Uterus (tissue), 3 donors: ENCODE measurements at regions not wholly inside any gene's neighbourhood (a gene's known extent, or its start where the extent isn't known, plus 50 kb on each side); places are given as distances from the start of the nearest gene placed in this dataset.

Experiments
- DNase-seq, 2 donors: peaks; one replicate each; pipeline ENCODE4 v3.0.0-alpha.2; 2019 to 2020
- H3K27ac ChIP-seq, 2 donors: fragments of 200-600 bp; sonication (generic); 1 replicate in 1 of 2; 2 replicates in 1 of 2; pipeline ENCODE4 v1.5.1; 2016 to 2018
- H3K27me3 ChIP-seq, 2 donors: fragments of 200-600 bp; sonication (generic); one replicate each; pipeline ENCODE4 v1.5.1; 2018 to 2019; ENCODE audit warnings: control low read depth in 1 of 2
- H3K36me3 ChIP-seq, 2 donors: fragments of 200-600 bp; sonication (generic); one replicate each; pipeline ENCODE4 v1.5.1; 2019; ENCODE audit warnings: control low read depth in 1 of 2
- H3K4me1 ChIP-seq, 2 donors: fragments of 200-600 bp; sonication (generic); one replicate each; pipeline ENCODE4 v1.5.1; 2018 to 2019; ENCODE audit warnings: control low read depth in 1 of 2
- H3K4me3 ChIP-seq, 2 donors: fragments of 200-600 bp; sonication (generic); 1 replicate in 1 of 2; 2 replicates in 1 of 2; pipeline ENCODE4 v1.5.1; 2018 to 2019; ENCODE audit warnings: mild to moderate bottlenecking in 1 of 2
- H3K9me3 ChIP-seq, 2 donors: fragments of 200-600 bp; sonication (generic); one replicate each; pipeline ENCODE4 v1.5.1; 2019; ENCODE audit warnings: control low read depth in 1 of 2
- POLR2A ChIP-seq, 2 donors: fragments of 450-650 bp; IDR thresholded peaks; one replicate each; pipeline ENCODE4 v1.6.1; 2016; ENCODE audit warnings: antibody characterized with exemption in 2 of 2, mild to moderate bottlenecking in 1 of 2, moderate library complexity in 1 of 2
- intact Hi-C: fragments of 100-400 bp; cut with DNase I; formaldehyde crosslinking; loops from one replicate; pipeline ENCODE4 v1.15.1; 2023; ENCODE audit warnings: low total_unique reads
- TF ChIP-seq, protein P1 (sequence below), 4 experiments: fragments of 200-600 bp in 2 of 4; fragments of 450-650 bp in 2 of 4; sonication (generic) in 2 of 4; IDR thresholded peaks; one replicate each; pipeline ENCODE4 v1.5.1; 2016 to 2019; ENCODE audit warnings: antibody characterized with exemption in 4 of 4, mild to moderate bottlenecking in 2 of 4, moderate library complexity in 1 of 4
- donor health status: DM: yes; HTN: yes; CAD: no.

DNA sequence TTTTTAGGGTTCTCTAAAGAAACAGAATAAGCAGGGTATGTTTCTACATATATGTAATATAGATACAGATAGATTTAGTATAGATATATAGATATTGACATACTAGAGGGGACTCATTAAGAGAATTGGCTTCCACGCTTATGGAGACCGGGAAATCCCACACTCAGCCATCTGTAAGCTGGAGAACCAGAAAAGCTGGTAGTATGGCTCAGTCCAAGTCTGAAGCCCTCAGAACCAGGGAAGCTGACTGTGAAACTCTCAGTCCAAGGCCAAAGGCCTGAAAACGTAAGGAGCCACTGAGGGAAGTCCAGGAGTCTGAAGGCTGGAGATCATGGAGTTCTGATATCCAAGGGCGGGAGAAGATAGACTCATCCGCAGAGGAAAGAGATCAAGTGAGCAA, 441.3 kb upstream of the CDH20 start:
- H3K36me3 ChIP-seq = no peaks in the 10 kb centered on the region
- intact Hi-C loops = no loop called here

DNA sequence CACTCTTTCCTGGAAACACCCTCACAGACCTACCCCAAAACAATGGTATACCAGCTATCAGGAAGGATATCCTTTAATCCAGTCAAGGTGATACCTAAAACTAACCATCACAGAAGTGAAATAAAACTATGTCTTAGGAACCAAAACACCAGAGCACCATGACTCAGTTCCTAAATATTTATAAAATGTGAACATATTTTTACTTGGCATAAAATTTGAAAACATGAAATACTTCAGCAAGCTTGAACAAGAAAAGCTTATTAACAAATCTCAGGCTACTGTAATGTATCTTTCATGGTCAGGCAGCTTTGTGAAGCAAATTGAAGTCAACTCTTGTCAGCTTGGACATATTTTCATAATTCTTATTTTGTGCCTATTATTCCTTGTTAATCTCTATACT, 440.8 kb upstream of the CDH20 start:
- DNase-seq = no peak
- intact Hi-C loops = no loop called here
- Histone ChIP-seq H3K9me3 (no peaks in the 10 kb centered on the region), H3K4me1 (no peaks in the 10 kb centered on the region), H3K27ac (no peak overlapping the region), H3K4me3 (no peak overlapping the region), H3K27me3 (no peaks in the 10 kb centered on the region), H3K36me3 (no peaks in the 10 kb centered on the region)
- TF ChIP-seq POLR2A (IDR thresholded peaks at IDR 0.05) = no peak
- TF ChIP-seq, protein P1, sequence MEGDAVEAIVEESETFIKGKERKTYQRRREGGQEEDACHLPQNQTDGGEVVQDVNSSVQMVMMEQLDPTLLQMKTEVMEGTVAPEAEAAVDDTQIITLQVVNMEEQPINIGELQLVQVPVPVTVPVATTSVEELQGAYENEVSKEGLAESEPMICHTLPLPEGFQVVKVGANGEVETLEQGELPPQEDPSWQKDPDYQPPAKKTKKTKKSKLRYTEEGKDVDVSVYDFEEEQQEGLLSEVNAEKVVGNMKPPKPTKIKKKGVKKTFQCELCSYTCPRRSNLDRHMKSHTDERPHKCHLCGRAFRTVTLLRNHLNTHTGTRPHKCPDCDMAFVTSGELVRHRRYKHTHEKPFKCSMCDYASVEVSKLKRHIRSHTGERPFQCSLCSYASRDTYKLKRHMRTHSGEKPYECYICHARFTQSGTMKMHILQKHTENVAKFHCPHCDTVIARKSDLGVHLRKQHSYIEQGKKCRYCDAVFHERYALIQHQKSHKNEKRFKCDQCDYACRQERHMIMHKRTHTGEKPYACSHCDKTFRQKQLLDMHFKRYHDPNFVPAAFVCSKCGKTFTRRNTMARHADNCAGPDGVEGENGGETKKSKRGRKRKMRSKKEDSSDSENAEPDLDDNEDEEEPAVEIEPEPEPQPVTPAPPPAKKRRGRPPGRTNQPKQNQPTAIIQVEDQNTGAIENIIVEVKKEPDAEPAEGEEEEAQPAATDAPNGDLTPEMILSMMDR (IDR thresholded peaks at IDR 0.05) = no peak

More for the DNA sequence above, 441.3 kb upstream of the CDH20 start:
- Histone ChIP-seq H3K27me3 (no peaks in the 10 kb centered on the region), H3K9me3 (no peaks in the 10 kb centered on the region), H3K4me3 (no peak overlapping the region), H3K4me1 (no peaks in the 10 kb centered on the region), H3K27ac (no peak overlapping the region)
- no peak for DNase-seq
- TF ChIP-seq POLR2A (IDR thresholded peaks at IDR 0.05) = no peak
- TF ChIP-seq, protein P1 (IDR thresholded peaks at IDR 0.05) = no peak

DNA sequence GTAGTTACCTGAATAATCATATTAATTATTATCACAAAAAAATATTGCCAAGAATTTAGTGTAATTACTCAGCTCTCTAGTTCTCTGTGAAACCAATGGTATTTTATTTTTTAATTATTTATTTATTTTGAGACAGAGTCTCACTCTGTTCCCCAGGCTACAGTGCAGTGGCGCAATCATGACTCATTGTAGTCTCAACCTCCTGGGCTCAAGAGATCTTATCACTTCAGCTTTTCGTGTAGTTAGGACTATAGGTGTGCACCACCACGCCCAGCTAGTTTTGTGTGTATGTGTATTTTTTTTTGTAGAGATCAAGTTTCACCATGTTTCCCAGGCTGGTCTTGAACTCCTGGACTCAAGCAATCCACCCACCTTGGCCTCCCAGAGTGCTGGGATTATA, 440.4 kb upstream of the CDH20 start:
- H3K4me3 ChIP-seq = no peak overlapping the region
- no peak for TF ChIP-seq POLR2A (IDR thresholded peaks at IDR 0.05)
- TF ChIP-seq, protein P1 (IDR thresholded peaks at IDR 0.05) = no peak
- no peaks in the 10 kb centered on the region for H3K36me3 ChIP-seq
- H3K27ac ChIP-seq = no peak overlapping the region
- H3K4me1 ChIP-seq = no peaks in the 10 kb centered on the region
- intact Hi-C loops = no loop called here
- no peaks in the 10 kb centered on the region for H3K27me3 ChIP-seq
- H3K9me3 ChIP-seq = no peaks in the 10 kb centered on the region
- no peak for DNase-seq

DNA sequence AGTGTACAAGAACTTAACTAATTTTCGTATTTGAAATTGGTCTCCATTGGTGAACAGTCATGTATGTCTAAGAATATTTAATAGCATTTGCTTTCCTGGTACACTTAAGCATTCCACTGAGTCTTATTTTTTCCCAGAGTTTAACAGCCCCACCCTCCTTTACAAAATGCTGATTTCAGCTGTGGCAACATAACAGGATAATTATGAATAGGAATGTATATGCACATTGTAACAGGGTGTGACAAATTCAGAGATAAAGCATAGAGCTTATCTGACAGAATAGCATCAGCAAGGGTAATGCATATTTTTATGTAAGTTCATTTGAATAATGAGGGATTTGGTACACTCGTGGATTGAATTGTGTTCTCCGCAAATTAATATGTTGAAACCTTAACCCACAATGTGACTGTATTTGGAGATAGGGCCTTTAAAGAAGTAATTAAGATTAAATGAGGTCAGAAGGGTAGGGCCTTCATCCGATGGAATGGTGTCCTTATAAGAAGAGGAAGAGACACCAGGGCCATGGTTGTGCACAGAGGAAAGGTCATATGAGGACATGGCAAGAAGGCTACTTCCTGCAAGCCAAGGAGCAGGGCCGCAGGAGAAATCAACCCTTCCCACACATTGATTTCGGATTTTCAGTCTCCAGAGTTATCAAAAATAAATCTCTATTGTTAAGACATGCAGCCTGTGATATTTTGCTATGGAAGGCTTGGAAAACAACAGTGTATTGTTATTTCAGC, 439.7 kb upstream of the CDH20 start:
- no peaks in the 10 kb centered on the region for H3K27me3 ChIP-seq
- no peak overlapping the region for H3K27ac ChIP-seq
- intact Hi-C loops = no loop called here

DNA sequence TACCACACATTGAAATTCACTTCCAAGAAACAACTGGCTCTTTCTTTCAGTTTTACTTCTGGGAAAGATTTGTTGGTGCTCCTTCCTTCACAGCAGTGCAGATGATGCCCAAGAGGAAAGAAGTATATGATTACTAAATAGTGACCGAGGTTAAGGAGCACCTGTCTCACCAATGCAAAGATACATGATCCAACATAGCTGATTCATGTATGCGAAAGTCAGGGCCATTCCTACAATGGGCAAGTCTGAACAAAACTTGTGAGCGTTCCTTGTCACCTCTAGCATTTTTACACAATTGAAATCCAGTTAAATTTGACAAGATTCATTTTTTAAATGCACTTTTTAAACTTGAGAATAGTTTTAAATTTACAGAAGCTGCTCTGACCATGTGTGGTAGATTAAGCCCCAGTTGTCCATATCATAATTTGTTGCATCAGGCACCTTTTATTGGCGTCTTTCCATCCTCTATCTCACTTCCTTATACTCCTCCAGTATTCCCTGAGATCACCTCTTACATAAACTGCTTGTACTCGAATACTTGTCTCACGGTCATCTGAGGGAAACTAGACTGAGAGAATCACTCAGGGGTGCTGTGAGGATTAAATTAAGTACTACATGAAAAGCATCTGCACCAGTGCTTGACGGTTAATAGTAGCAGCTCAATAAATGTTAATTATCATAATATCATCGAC, 438.8 kb upstream of the CDH20 start:
- no peak for DNase-seq
- Histone ChIP-seq H3K27ac (no peak overlapping the region), H3K4me3 (no peak overlapping the region), H3K27me3 (no peaks in the 10 kb centered on the region), H3K36me3 (no peaks in the 10 kb centered on the region), H3K4me1 (no peaks in the 10 kb centered on the region), H3K9me3 (no peaks in the 10 kb centered on the region)
- intact Hi-C loops = no loop called here
- TF ChIP-seq, protein P1 (IDR thresholded peaks at IDR 0.05) = no peak
- TF ChIP-seq POLR2A (IDR thresholded peaks at IDR 0.05) = no peak

More for the DNA sequence above, 439.7 kb upstream of the CDH20 start:
- DNase-seq = no peak
- TF ChIP-seq POLR2A (IDR thresholded peaks at IDR 0.05) = no peak
- TF ChIP-seq, protein P1 (IDR thresholded peaks at IDR 0.05) = no peak
- Histone ChIP-seq H3K4me1 (no peaks in the 10 kb centered on the region), H3K4me3 (no peak overlapping the region), H3K36me3 (no peaks in the 10 kb centered on the region), H3K9me3 (no peaks in the 10 kb centered on the region)
